ENCODE measurements at regions not wholly inside any gene's neighbourhood (a gene's known extent, or its start where the extent isn't known, plus 50 kb on each side); places are given as distances from the start of the nearest gene placed in this dataset.

DNA sequence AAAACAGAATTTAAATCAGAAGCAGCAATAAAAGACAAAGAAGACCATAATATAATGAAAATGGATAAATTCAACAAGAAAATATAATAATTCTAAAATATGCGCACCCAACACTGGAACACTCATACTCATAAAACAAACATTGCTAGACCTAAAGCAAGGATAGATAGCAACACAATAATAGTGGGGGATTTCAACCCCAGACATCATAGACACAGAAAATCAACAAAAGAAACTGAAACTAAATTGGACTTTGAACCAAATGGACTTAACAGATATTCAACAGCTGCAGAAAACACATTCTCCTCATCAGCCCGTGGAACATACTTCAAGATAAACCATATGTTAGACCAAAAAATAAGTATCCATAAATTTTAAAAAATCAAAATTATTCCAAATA, 1552.6 kb downstream of the C4orf33 start:
- TF ChIP-seq, protein P1, sequence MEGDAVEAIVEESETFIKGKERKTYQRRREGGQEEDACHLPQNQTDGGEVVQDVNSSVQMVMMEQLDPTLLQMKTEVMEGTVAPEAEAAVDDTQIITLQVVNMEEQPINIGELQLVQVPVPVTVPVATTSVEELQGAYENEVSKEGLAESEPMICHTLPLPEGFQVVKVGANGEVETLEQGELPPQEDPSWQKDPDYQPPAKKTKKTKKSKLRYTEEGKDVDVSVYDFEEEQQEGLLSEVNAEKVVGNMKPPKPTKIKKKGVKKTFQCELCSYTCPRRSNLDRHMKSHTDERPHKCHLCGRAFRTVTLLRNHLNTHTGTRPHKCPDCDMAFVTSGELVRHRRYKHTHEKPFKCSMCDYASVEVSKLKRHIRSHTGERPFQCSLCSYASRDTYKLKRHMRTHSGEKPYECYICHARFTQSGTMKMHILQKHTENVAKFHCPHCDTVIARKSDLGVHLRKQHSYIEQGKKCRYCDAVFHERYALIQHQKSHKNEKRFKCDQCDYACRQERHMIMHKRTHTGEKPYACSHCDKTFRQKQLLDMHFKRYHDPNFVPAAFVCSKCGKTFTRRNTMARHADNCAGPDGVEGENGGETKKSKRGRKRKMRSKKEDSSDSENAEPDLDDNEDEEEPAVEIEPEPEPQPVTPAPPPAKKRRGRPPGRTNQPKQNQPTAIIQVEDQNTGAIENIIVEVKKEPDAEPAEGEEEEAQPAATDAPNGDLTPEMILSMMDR (IDR thresholded peaks at IDR 0.05), result no peak
- no peak for TF ChIP-seq POLR2A (IDR thresholded peaks at IDR 0.05)
- TF ChIP-seq POLR2AphosphoS5 (IDR thresholded peaks at IDR 0.05), result no peak
- intact Hi-C loops (cut with DNase I; ENCODE audit: low total_unique reads), result no loop called here
- Histone ChIP-seq H3K27ac (no peak overlapping the region), H3K4me3 (no peak overlapping the region), H3K4me1 (no peaks in the 10 kb centered on the region), H3K36me3 (no peaks in the 10 kb centered on the region), H3K27me3 (no peaks in the 10 kb centered on the region), H3K9me3 (no peaks in the 10 kb centered on the region)
- DNase-seq (ENCODE audit: low spot score in 2 of 2), result no peak

DNA sequence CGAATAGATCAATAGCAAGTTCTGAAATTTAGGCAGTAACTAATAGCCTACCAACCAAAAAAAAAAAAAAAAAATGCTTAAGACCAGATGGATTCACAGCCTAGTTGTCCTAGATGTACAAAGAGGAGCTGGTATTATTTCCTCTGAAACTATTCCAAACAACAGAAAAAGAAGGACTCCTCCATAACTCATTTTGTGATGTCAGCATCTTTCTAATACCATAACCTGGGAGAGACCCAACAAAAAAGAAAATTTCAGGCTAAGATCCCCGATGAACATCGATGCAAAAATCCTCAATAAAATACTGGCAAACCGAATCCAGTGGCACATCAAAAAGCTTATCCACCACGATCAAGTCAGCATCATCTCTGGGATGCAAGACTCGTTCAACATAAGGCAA, 1557.9 kb downstream of the C4orf33 start:
- Histone ChIP-seq H3K36me3 (no peaks in the 10 kb centered on the region), H3K27ac (no peak overlapping the region), H3K9me3 (peaks cover 0 to 8% of the 10 kb centered on the region in 2 donors), H3K4me3 (no peak overlapping the region), H3K4me1 (no peaks in the 10 kb centered on the region), H3K27me3 (no peaks in the 10 kb centered on the region)
- intact Hi-C loops (cut with DNase I; ENCODE audit: low total_unique reads), result no loop called here
- TF ChIP-seq POLR2AphosphoS5 (IDR thresholded peaks at IDR 0.05) (no peak), POLR2A (IDR thresholded peaks at IDR 0.05) (no peak)
- TF ChIP-seq, protein P1 (IDR thresholded peaks at IDR 0.05), result no peak
- DNase-seq (ENCODE audit: low spot score in 2 of 2), result no peak

DNA sequence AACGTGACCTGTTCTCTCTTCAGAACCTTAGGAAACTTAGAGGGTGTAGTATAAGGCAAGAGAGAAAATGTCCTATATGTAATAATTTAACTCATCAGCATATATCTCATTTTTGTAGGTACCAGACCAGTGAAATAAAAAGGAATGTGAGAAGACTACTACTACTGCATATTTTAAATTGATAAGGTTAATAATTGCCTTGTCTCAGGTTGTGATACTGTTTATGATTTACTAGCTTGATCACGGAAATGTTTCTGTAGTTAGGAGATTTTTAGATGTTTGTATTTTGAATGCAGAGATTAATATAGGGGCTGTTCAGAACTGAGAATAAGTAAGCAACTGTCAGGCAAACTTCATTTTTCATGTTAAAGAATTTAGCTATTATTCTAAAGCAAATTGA, 1563.4 kb downstream of the C4orf33 start:
- TF ChIP-seq POLR2AphosphoS5 (IDR thresholded peaks at IDR 0.05) (no peak), POLR2A (IDR thresholded peaks at IDR 0.05) (no peak)
- TF ChIP-seq, protein P1 (IDR thresholded peaks at IDR 0.05), result no peak
- H3K27ac ChIP-seq, result no peak overlapping the region
- intact Hi-C loops (cut with DNase I; ENCODE audit: low total_unique reads), result no loop called here
- DNase-seq (ENCODE audit: low spot score in 2 of 2), result no peak
- no peaks in the 10 kb centered on the region for H3K4me1 ChIP-seq
- H3K27me3 ChIP-seq, result no peaks in the 10 kb centered on the region
- no peaks in the 10 kb centered on the region for H3K36me3 ChIP-seq
- H3K9me3 ChIP-seq, result peaks cover 0 to 8% of the 10 kb centered on the region in 2 donors
- H3K4me3 ChIP-seq, result no peak overlapping the region

DNA sequence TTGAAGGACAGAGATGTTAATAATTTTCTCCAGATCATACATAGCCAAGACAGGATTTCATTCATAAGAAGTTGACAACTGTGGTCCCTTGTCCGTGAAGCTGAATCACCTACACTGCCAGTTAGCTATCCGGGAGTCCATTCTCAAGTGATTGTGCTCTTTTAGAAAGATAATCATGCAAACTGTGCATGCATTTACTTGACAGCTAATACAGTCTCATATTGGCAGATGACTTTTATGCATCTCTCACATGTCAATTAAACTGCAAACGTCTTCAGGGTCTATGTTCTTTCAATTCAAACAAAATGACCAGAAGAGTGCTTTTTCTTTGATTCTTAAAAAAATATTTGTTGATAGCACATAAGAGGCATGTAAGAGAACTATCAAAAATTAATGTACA, 1572.9 kb downstream of the C4orf33 start:
- Histone ChIP-seq H3K27me3 (no peaks in the 10 kb centered on the region), H3K9me3 (no peaks in the 10 kb centered on the region), H3K4me1 (no peaks in the 10 kb centered on the region), H3K36me3 (no peaks in the 10 kb centered on the region), H3K27ac (no peak overlapping the region), H3K4me3 (no peak overlapping the region)
- TF ChIP-seq, protein P1 (IDR thresholded peaks at IDR 0.05), result no peak
- DNase-seq (ENCODE audit: low spot score in 2 of 2), result no peak
- intact Hi-C loops (cut with DNase I; ENCODE audit: low total_unique reads), result no loop called here

DNA sequence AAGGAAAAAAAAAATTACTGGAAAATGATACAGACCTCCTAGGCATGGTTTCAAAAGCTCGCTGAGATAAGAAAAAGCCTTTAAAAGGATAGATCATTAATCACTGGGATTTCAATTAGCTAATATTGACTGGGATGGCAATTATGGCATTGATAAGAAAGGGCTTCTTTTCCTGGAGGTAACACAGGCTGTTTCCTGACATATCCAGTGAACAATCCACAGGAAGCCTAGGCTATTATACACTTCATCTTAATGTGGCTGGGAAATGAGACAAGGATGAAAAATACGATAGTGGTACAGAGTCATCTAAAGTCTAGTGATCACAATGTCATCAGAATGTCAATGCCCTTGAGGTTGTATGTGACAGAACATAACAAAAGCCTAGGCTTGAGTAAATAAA, 1579.3 kb downstream of the C4orf33 start:
- H3K9me3 ChIP-seq, result no peaks in the 10 kb centered on the region
- H3K36me3 ChIP-seq, result no peaks in the 10 kb centered on the region
- H3K4me3 ChIP-seq, result no peak overlapping the region
- H3K27me3 ChIP-seq, result no peaks in the 10 kb centered on the region
- no peak for TF ChIP-seq POLR2AphosphoS5 (IDR thresholded peaks at IDR 0.05)
- TF ChIP-seq, protein P1 (IDR thresholded peaks at IDR 0.05), result no peak
- TF ChIP-seq POLR2A (IDR thresholded peaks at IDR 0.05), result no peak
- H3K4me1 ChIP-seq, result no peaks in the 10 kb centered on the region
- no peak for DNase-seq (ENCODE audit: low spot score in 2 of 2)
- no peak overlapping the region for H3K27ac ChIP-seq
- intact Hi-C loops (cut with DNase I; ENCODE audit: low total_unique reads), result no loop called here
